ENCODE measurements at regions not wholly inside any gene's neighbourhood (a gene's known extent, or its start where the extent isn't known, plus 50 kb on each side); places are given as distances from the start of the nearest gene placed in this dataset.

DNA sequence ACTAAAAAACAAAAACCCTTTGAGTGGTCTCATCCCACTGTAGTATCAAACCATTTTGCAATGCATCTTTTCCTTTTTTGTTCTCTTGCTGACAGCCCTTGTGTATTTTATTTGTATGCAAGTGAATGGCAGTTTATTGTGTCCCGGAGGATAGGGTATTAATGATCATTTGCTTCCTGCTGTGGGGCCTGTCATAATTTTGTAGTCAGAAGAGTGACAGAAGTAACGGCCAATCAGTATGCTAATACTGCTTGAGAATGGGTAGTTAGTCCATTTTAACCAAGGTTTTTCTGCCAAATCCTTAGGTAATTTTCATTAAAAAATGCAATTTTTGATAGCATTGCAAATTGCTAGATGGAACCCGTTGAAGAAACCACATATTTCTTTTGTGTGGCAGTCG is 75.5 kb upstream of the PLSCR5 start:
- Histone ChIP-seq H3K4me1 (ENCODE audit: control insufficient read depth in 1 of 2, insufficient read depth in 2 of 2, low read length in 2 of 2) (no peaks in the 10 kb centered on the region), H3K27me3 (ENCODE audit: insufficient read depth, low read length) (no peaks in the 10 kb centered on the region), H3K4me2 (ENCODE audit: low read length) (no peak overlapping the region), H3K79me2 (ENCODE audit: insufficient read depth, low read length) (no peaks in the 10 kb centered on the region), H3K9me3 (ENCODE audit: control insufficient read depth in 1 of 2, insufficient read depth in 1 of 2, low read depth in 1 of 2, low read length in 2 of 2) (no peaks in the 10 kb centered on the region), H3K36me3 (ENCODE audit: control insufficient read depth in 1 of 2, insufficient read depth in 2 of 2, low read length in 2 of 2) (no peaks in the 10 kb centered on the region), H2AFZ (ENCODE audit: low read depth, low read length, poor library complexity, severe bottlenecking) (no peak overlapping the region), H3K9me2 (ENCODE audit: insufficient read depth) (no peaks in the 10 kb centered on the region), H3K9ac (ENCODE audit: low read length) (no peak overlapping the region), H4K20me1 (ENCODE audit: insufficient read depth) (no peaks in the 10 kb centered on the region), H3K4me3 (replicated peaks in 1 of 2; ENCODE audit: low read depth in 1 of 2, low read length in 2 of 2) (no peak overlapping the region), H3K27ac (ENCODE audit: low read depth, low read length) (no peak overlapping the region)
- CTCF ChIA-PET = no interaction called here
- RAD21 ChIA-PET (ENCODE audit: low non-redundant PET in 1 of 2, low total read pairs in 2 of 2, uncharacterized antibody in 2 of 2, unreplicated experiment in 2 of 2) = no interaction called here
- no TSS peak for BruUV-seq (replicated peaks)
- ATAC-seq (no peak), DNase-seq (ENCODE audit: low read depth, low spot score) (no peak)
- TF ChIP-seq, protein P1, sequence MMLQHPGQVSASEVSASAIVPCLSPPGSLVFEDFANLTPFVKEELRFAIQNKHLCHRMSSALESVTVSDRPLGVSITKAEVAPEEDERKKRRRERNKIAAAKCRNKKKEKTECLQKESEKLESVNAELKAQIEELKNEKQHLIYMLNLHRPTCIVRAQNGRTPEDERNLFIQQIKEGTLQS (IDR thresholded peaks at IDR 0.05) = no peak
- TF ChIP-seq TCF7L2 (IDR thresholded peaks at IDR 0.05; ENCODE audit: borderline replicate concordance, extremely low read depth, insufficient read depth, insufficient read length) (no peak), POLR2AphosphoS5 (IDR thresholded peaks at IDR 0.05; ENCODE audit: low read depth, low read length) (no peak), MAX (IDR thresholded peaks at IDR 0.05) (no peak), RAD21 (IDR thresholded peaks at IDR 0.05; ENCODE audit: low read depth) (no peak), CEBPB (IDR thresholded peaks at IDR 0.05; ENCODE audit: low read depth) (no peak), FOSL1 (IDR thresholded peaks at IDR 0.05; ENCODE audit: low read depth) (no peak), EGR1 (IDR thresholded peaks at IDR 0.05; ENCODE audit: low read depth) (no peak), SIN3A (IDR thresholded peaks at IDR 0.05; ENCODE audit: low read depth) (no peak), YY1 (IDR thresholded peaks at IDR 0.05; ENCODE audit: extremely low read depth, insufficient replicate concordance, low read depth, low read length) (no peak), EZH2 (IDR thresholded peaks at IDR 0.05) (no peak), EZH2phosphoT487 (IDR thresholded peaks at IDR 0.05; ENCODE audit: borderline replicate concordance) (no peak), ELF1 (IDR thresholded peaks at IDR 0.05; ENCODE audit: borderline replicate concordance, low read depth) (no peak)
- TF ChIP-seq, protein P2, sequence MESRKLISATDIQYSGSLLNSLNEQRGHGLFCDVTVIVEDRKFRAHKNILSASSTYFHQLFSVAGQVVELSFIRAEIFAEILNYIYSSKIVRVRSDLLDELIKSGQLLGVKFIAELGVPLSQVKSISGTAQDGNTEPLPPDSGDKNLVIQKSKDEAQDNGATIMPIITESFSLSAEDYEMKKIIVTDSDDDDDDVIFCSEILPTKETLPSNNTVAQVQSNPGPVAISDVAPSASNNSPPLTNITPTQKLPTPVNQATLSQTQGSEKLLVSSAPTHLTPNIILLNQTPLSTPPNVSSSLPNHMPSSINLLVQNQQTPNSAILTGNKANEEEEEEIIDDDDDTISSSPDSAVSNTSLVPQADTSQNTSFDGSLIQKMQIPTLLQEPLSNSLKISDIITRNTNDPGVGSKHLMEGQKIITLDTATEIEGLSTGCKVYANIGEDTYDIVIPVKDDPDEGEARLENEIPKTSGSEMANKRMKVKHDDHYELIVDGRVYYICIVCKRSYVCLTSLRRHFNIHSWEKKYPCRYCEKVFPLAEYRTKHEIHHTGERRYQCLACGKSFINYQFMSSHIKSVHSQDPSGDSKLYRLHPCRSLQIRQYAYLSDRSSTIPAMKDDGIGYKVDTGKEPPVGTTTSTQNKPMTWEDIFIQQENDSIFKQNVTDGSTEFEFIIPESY (IDR thresholded peaks at IDR 0.05; ENCODE audit: extremely low read depth, insufficient replicate concordance, low read length) = no peak
- intact Hi-C loops (cut with micrococcal nuclease) = no loop called here
- POLR2A ChIA-PET = no interaction called here
